IPS-15b (cell line): ENCODE measurements at regions not wholly inside any gene's neighbourhood (a gene's known extent, or its start where the extent isn't known, plus 50 kb on each side); places are given as distances from the start of the nearest gene placed in this dataset.

Experiments used
- H3K27me3 ChIP-seq: one replicate; pipeline ENCODE4 v1.6.1; 2013; ENCODE audit warnings: low read length; ENCODE audit not compliant: control insufficient read depth, insufficient read depth
- H3K36me3 ChIP-seq: one replicate; pipeline ENCODE4 v1.6.1; 2013; ENCODE audit warnings: low read length; ENCODE audit not compliant: control insufficient read depth, insufficient read depth
- H3K4me1 ChIP-seq: one replicate; pipeline ENCODE4 v1.6.1; 2013; ENCODE audit warnings: mild to moderate bottlenecking, low read length; ENCODE audit not compliant: control insufficient read depth, insufficient read depth
- H3K4me3 ChIP-seq: one replicate; pipeline ENCODE4 v1.5.1; 2013; ENCODE audit warnings: low read depth, low read length
- H3K9ac ChIP-seq: one replicate; pipeline ENCODE4 v1.6.1; 2013; ENCODE audit warnings: low read depth, mild to moderate bottlenecking, low read length
- H3K9me3 ChIP-seq: one replicate; pipeline ENCODE4 v1.6.1; 2013; ENCODE audit warnings: mild to moderate bottlenecking, low read length; ENCODE audit not compliant: control insufficient read depth, insufficient read depth

GRCh38 chr3:14335774-14336748, 66.3 kb upstream of the SLC6A6 start:
- H3K4me3 ChIP-seq: no peak overlapping the region
- H3K9me3 ChIP-seq: no peaks in the 10 kb centered on the region
- H3K36me3 ChIP-seq: no peaks in the 10 kb centered on the region
- no peak overlapping the region for H3K9ac ChIP-seq
- no peaks in the 10 kb centered on the region for H3K27me3 ChIP-seq
- no peaks in the 10 kb centered on the region for H3K4me1 ChIP-seq

GRCh38 chr3:14336749-14337598, 65.4 kb upstream of the SLC6A6 start:
- Histone ChIP-seq H3K36me3 (no peaks in the 10 kb centered on the region), H3K4me3 (no peak overlapping the region), H3K4me1 (no peaks in the 10 kb centered on the region), H3K9me3 (no peaks in the 10 kb centered on the region), H3K9ac (no peak overlapping the region), H3K27me3 (no peaks in the 10 kb centered on the region)

GRCh38 chr3:14337828-14338227, 64.6 kb upstream of the SLC6A6 start:
- Histone ChIP-seq H3K36me3 (no peaks in the 10 kb centered on the region), H3K4me1 (no peaks in the 10 kb centered on the region), H3K9ac (no peak overlapping the region), H3K27me3 (no peaks in the 10 kb centered on the region), H3K9me3 (no peaks in the 10 kb centered on the region), H3K4me3 (no peak overlapping the region)

GRCh38 chr3:14338242-14338641, 64.2 kb upstream of the SLC6A6 start:
- no peaks in the 10 kb centered on the region for H3K36me3 ChIP-seq
- H3K9ac ChIP-seq: no peak overlapping the region
- H3K9me3 ChIP-seq: no peaks in the 10 kb centered on the region
- H3K27me3 ChIP-seq: no peaks in the 10 kb centered on the region
- H3K4me3 ChIP-seq: no peak overlapping the region
- no peaks in the 10 kb centered on the region for H3K4me1 ChIP-seq

DNA sequence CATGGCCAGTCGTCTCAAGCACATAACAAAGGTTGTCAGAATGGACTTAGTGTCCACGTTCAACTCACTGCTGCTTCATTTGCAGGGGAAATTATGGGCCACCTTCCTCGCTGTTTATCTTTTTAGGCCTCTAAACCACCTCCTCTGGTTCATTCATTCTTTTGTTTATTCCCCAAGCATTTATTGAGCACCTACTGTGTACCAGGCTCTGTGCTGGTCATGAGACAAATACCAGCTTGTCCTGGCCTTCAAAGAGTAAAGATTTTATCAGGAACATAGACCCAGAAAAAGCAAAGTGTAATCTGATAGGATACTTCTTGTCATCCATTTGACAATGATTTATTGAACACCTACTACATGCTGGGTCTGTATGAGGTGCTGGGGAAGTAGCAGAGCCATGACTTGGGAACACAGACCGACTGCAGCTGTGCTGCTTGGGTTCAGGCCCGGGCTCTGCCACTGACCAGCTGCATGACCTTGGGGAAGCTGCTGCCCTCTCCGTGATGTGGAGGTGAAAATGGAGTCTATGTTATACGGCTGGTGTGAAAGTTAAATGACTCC, 63.4 kb upstream of the SLC6A6 start:
- H3K4me1 ChIP-seq: no peaks in the 10 kb centered on the region
- H3K4me3 ChIP-seq: no peak overlapping the region
- no peaks in the 10 kb centered on the region for H3K9me3 ChIP-seq
- H3K36me3 ChIP-seq: no peaks in the 10 kb centered on the region
- H3K9ac ChIP-seq: no peak overlapping the region
- no peaks in the 10 kb centered on the region for H3K27me3 ChIP-seq

GRCh38 chr3:14340960-14341708, 61.3 kb upstream of the SLC6A6 start:
- H3K9ac ChIP-seq: no peak overlapping the region
- no peaks in the 10 kb centered on the region for H3K36me3 ChIP-seq
- H3K27me3 ChIP-seq: peaks cover 7% of the 10 kb centered on the region
- H3K4me3 ChIP-seq: no peak overlapping the region
- H3K9me3 ChIP-seq: no peaks in the 10 kb centered on the region
- H3K4me1 ChIP-seq: no peaks in the 10 kb centered on the region

DNA sequence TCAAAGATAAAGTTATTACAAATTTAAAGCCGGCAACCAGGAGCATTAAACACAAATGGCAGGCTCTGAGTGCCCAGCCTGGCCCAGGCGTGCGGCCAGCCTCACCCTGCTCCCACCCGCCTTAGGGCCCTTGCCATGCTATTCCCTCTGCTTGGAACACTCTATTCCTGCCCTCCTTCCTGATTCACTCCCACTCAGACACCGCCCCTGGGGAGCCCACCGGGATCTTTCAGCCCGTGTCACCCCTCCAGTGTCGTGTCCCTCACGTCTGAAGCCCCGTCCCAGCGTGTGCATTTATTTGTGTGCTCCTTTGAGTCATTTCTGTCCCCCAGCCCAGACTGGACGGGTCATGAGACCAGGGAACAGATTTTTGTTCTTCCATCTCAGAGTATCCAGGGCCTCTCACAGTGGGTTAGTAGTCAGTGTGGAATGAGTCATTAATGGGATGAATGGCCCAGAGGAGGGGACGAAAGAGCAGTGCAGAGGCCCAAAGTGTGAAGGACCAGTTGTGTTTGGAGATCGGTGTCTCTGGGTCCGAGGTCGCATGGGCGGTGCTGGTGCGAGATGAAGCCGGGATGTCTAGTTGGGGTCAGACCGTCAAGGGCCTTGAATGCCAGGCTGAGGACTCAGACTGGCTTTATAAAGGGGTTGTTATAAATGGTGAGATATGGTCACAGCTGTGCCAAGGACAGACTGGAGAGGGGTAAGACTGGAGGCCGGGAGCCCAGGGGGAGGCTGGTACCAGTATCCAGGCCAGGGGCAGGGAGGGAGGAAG, 58.9 kb upstream of the SLC6A6 start:
- peaks cover 10% of the 10 kb centered on the region for H3K27me3 ChIP-seq
- H3K9me3 ChIP-seq: no peaks in the 10 kb centered on the region
- no peaks in the 10 kb centered on the region for H3K4me1 ChIP-seq
- H3K36me3 ChIP-seq: no peaks in the 10 kb centered on the region
- H3K9ac ChIP-seq: no peak overlapping the region
- H3K4me3 ChIP-seq: no peak overlapping the region

- Histone ChIP-seq H3K9ac (no peak overlapping the region), H3K27me3 (peaks cover 10% of the 10 kb centered on the region), H3K4me1 (no peaks in the 10 kb centered on the region), H3K36me3 (no peaks in the 10 kb centered on the region), H3K4me3 (no peak overlapping the region), H3K9me3 (no peaks in the 10 kb centered on the region)
Observed at GRCh38 chr3:14344351-14344750, 58.1 kb upstream of the SLC6A6 start.

DNA sequence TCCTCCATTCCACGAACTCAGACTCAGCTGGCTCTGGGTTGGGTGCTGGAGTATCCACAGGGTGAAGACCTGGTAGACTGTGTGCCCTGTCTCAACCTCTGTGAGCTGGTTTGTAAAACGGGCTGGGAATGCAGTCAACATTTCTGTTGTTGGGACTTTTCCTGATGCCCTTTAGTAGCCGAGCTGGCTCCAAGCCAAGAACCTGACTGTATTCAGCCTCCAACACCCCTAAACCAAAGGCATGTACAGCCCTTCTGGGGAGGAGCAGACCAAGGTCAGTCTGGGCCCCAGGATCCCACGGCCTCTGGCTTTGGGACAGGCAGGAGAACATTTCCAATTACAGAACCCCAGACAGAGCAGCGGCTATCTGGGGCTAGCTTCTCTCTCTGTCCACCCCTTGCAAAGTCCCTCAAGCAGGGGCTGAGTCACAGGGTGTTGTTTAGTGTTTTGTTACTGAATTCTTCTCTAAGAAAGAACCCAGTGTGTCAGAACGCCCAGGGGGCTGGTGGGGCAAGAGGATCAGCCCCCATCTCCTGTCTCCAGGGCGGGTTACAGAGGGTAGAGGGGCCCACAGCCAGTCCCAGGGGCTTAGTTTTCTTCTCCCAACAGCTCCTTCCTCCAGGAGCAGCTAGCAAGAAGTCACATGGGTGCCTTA, 56.8 kb upstream of the SLC6A6 start:
- H3K4me1 ChIP-seq: no peaks in the 10 kb centered on the region
- H3K27me3 ChIP-seq: peaks cover 10% of the 10 kb centered on the region
- H3K9ac ChIP-seq: no peak overlapping the region
- no peak overlapping the region for H3K4me3 ChIP-seq
- no peaks in the 10 kb centered on the region for H3K36me3 ChIP-seq
- H3K9me3 ChIP-seq: no peaks in the 10 kb centered on the region

- Histone ChIP-seq H3K4me3 (no peak overlapping the region), H3K36me3 (no peaks in the 10 kb centered on the region), H3K9ac (no peak overlapping the region), H3K27me3 (peaks cover 10% of the 10 kb centered on the region), H3K4me1 (no peaks in the 10 kb centered on the region), H3K9me3 (no peaks in the 10 kb centered on the region)
Observed at GRCh38 chr3:14346191-14346590, 56.2 kb upstream of the SLC6A6 start.
